H4 (cell line): ENCODE measurements at regions not wholly inside any gene's neighbourhood (a gene's known extent, or its start where the extent isn't known, plus 50 kb on each side); places are given as distances from the start of the nearest gene placed in this dataset.
A peak's percentile ranks its signal among the peaks of the same experiment; 100 is the strongest.

ENCODE experiments used
- DNase-seq: peaks from one replicate; pipeline ENCODE4 v3.0.0-alpha.2; 2015; ENCODE audit warnings: low spot score

DNA sequence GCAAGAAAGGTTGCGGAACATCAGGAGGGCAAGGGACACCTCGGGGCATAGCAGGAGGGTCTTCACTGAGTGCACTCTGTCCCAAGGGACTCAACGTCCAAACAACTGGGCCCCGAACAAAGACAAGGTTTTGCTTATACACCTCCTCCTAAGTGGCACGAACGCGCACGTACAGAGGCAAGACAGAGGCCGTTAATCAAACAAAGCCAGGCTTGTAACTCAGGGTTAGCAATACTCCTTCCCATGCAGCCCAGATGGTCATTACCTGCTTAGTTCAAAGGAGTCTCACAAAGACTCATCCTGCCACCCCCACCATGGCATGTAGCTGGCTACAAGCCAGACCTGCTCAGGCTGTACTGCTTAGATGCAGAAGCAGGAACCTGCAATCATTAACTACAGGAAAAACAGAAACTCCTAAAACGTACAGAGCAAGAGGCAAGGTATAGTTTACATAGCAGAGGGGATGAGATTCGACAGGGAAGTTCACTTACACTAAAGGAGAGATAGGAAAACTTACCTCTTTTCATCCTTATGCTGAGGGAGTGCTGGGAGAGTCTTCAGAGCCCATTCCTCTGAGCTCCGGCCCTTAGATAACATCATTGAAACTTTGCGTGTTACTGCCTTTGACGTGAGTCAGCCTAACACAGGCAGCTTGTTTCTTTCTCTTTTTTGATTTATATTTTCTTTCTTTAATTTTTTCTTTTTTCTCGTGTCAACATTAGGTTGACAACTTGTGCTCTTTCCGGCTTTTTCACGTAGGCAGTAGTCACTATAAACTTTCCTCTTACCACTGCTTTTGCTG, 1319.1 kb downstream of the TMEM121 start:
- DNase-seq: peak; percentile 17

DNA sequence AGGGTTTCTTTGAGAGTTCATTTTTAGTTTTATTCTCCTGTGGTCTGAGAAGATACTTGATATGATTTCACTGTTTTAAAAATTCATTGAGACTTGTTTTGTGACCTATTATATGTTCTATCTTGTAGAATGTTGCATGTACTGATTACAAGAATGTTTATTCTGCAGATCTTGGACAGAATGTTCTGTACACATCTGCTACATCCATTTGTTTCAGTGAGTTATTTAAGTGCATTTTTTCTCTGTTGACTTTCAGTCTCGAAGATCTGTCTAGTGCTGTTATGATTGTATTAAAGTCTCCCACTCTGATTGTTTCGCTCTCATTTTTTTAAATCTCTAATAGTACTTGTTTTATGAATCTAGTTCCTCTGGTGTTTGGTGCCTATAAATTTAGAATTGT, 1319.8 kb downstream of the TMEM121 start:
- no peak for DNase-seq

- DNase-seq: peak; percentile 74
Observed at GRCh38 chr14:106848330-106849121, 1322.1 kb downstream of the TMEM121 start.

DNA sequence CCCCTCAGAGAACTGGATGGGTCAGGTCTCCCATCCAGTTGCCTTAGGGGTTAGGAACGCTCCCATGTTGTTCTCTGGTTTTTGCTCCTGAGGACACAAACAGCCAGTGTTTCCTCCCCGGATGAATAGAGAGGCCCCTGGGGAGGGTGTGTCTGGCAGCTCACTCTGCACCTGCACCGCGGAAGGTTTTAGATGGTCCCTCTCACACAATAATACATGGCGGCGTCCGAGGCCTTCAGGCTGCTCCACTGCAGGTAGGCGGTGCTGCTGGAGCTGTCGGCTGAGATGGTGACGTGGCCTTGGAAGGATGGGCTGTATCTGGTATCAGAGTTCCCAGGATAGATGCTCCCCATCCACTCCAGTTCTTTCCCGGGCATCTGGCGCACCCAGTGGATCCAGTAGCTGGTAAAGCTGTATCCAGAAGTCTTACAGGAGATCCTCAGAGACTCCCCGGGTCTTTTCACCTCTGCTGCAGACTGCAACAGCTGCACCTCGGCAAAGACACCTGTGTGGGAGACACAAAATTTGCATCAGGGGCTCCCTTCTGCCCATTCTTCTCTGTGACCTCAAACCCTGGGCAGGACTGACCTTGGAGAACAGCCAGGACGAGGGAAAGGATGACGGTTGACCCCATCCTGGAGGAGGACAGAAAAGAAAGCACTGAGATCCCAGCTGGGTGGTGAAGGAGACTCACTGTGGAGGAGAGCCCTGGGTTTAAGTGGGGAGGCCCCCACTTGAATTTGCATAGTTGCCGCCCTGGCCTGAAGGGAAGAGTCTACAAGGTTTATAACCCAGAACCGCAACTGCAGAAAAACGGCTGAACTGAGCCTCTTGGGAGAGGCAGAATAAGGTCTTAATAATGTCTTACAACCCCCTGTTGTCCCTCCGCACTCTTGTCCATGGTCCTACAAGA, 1324.8 kb downstream of the TMEM121 start:
- no peak for DNase-seq

GRCh38 chr14:106872611-106873446, 1346.4 kb downstream of the TMEM121 start:
- DNase-seq: peak; percentile 82

DNA sequence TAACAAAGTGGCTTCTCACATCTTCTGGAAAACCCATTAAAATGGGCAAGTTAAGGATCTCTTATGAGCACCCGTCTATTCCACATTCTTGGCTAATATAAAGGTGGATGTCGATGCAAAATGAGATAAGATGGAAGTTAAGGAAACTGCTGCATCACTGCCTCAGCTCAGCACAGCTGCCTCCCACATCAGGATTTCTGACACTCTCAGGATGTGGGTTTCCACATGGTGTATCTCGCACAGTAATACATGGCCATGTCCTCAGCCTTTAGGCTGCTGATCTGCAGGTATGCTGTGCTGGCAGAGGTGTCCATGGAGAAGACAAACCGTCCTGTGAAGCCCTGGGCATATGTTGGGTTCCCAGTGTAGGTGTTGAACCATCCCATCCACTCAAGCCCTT, 1348.0 kb downstream of the TMEM121 start:
- no peak for DNase-seq

DNA sequence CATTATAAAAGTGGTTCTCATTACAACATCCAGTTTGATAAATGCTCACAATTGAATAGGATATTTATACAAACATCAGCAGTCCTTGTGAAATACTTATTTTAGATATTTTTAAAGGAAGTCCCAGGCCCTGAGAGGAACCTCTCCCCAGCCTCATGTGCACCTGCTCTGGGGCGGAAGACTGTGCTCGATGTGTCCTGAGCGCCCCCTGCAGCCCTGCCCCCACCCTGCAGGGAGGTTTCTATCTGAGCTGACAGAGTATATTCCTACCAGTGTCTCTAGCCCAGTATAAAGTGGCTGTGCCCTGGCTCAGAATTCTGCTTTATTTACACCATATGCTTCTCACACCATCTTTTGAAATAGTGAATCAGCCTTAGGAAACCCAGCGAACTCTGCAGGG, 1349.1 kb downstream of the TMEM121 start:
- no peak for DNase-seq

DNA sequence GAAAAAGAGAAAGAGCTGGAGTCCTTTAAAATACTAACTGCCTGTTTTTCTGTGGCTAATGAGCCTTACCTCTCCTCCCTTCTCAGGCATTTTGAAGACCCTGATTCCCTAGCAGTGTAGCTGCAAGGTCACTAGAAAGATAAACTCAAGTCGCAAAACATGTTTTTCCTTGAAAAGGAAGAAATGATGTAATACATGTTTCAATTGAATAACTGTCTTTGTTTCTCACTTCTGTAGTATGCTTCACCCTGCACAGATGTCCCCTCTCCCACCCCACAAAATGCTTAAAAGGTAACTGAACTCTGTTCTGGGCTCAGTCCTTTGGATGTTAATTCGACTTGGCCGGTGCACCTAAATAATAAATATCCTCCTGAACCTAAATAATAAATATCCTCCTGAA, 1350.3 kb downstream of the TMEM121 start:
- DNase-seq: no peak

DNA sequence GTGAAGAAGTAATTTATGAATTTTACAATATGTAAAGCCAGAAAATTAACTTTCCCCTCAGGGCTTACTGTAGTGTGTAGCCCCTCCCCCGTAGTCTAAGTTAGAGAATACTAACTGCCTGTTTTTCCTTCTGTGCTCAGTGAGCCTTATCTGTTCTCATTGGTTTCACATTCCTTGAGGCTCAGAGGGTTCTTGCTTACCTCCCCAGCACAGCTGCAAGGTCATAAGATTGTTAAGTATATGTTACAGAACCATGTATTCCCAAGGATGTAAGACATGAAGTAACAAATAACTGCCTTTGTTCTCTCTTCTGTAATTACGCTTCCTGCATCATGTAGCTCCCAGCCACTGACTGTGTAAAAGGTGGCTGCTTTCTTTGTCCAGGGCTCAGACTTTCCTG, 1351.1 kb downstream of the TMEM121 start:
- DNase-seq: no peak

DNA sequence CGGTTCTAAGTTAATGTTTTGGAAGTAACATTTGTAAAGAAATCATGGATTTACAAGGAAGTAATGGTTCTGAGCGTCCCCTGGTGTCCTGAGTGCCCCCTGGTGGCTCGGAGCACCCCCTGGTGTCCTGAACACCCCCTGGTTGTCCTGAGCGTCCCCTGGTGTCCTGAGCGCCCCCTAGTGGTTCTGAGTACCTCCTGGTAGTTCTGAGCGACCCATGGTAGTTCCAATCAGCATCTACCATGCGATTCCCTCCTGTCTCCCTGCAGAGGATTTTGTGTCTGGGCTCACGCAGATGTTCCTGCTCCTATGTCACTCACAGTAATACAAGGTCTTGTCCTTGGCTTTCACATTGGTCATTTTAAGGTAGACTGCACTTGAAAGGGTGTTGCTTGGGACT, 1352.9 kb downstream of the TMEM121 start:
- peak; percentile 67 for DNase-seq

GRCh38 chr14:106883218-106883692, 1356.9 kb downstream of the TMEM121 start:
- no peak for DNase-seq
